GM12878 (cell line): ENCODE measurements at regions not wholly inside any gene's neighbourhood (a gene's known extent, or its start where the extent isn't known, plus 50 kb on each side); places are given as distances from the start of the nearest gene placed in this dataset.

ENCODE experiments used
- ATF7 ChIP-seq: fragments of 450-650 bp; IDR thresholded peaks from 2 replicates; pipeline ENCODE4 v1.6.1; 2016; ENCODE audit warnings: low read depth, mild to moderate bottlenecking
- ZNF274 ChIP-seq: IDR thresholded peaks from one replicate; pipeline ENCODE4 v1.8.0; 2011; ENCODE audit not compliant: insufficient read length, insufficient read depth

- TF ChIP-seq ZNF274 (no peak), ATF7 (no peak)
Observed at GRCh38 chr1:234965111-234965510, 163.5 kb downstream of the TOMM20 start.
